H1 (cell line): ENCODE measurements at regions not wholly inside any gene's neighbourhood (a gene's known extent, or its start where the extent isn't known, plus 50 kb on each side); places are given as distances from the start of the nearest gene placed in this dataset.

Source experiments
- CTCF ChIA-PET: fragments of 300-600 bp; sonication (Branson Sonifier 250); formaldehyde crosslinking; loops from one replicate; lab custom pipeline; 2021; ENCODE audit not compliant: partially characterized antibody; lab: Charles Lee
- POLR2A ChIA-PET: fragments of 300-600 bp; sonication (Branson Sonifier 250); formaldehyde crosslinking; loops from one replicate; lab custom pipeline; 2021; ENCODE audit warnings: inconsistent platforms; ENCODE audit not compliant: partially characterized antibody; lab: Charles Lee
- DNase-seq, 2 experiments: peaks; one replicate each; pipeline versions ENCODE4 v3.0.0 to v3.0.0-alpha.2; 2010 to 2022; ENCODE audit warnings: low spot score in 2 of 2, low read depth in 1 of 2, mixed read lengths in 1 of 2
- FAIRE-seq: peaks from 2 replicates; lab custom pipeline; 2011; peaks lifted over from hg19 to GRCh38; lab: Jason Lieb, UNC
- H2AFZ ChIP-seq: 2 replicates; pipeline ENCODE4 v1.8.1; 2012; ENCODE audit warnings: low read length, inconsistent platforms
- H2AK5ac ChIP-seq: 2 replicates; pipeline ENCODE4 v1.6.1; 2013; ENCODE audit warnings: low read depth, low read length
- H2BK120ac ChIP-seq: replicated peaks from 2 replicates; pipeline ENCODE3; 2013; ENCODE audit warnings: low read depth, low read length, inconsistent platforms
- H2BK12ac ChIP-seq: 2 replicates; pipeline ENCODE4 v1.6.1; 2013; ENCODE audit warnings: low read depth, low read length
- H2BK15ac ChIP-seq: 2 replicates; pipeline ENCODE4 v1.6.1; 2013; ENCODE audit warnings: low read length
- H2BK20ac ChIP-seq: 2 replicates; pipeline ENCODE4 v1.6.1; 2013; ENCODE audit warnings: low read length
- H2BK5ac ChIP-seq: 2 replicates; pipeline ENCODE4 v1.6.1; 2013; ENCODE audit warnings: low read depth, low read length
- H3K14ac ChIP-seq: 2 replicates; pipeline ENCODE4 v1.6.1; 2013; ENCODE audit warnings: inconsistent platforms; ENCODE audit not compliant: insufficient read length
- H3K18ac ChIP-seq: 2 replicates; pipeline ENCODE4 v1.6.1; 2013; ENCODE audit warnings: low read length; ENCODE audit errors: extremely low read depth
- H3K23ac ChIP-seq: 2 replicates; pipeline ENCODE4 v1.6.1; 2013; ENCODE audit warnings: inconsistent platforms; ENCODE audit not compliant: insufficient read length
- H3K23me2 ChIP-seq: 2 replicates; pipeline ENCODE4 v1.6.1; 2013; ENCODE audit warnings: low read depth, low read length
- H3K27ac ChIP-seq: 2 replicates; pipeline ENCODE4 v1.6.1; 2011; ENCODE audit warnings: low read depth, low read length, inconsistent platforms
- H3K27me3 ChIP-seq, 4 experiments: replicated peaks in 1 of 4; 1 replicate in 1 of 4; 2 replicates in 3 of 4; pipeline versions ENCODE4 v1.6.1 to v1.8.1; 2011 to 2013; ENCODE audit warnings: low read length in 3 of 4, mild to moderate bottlenecking in 3 of 4, inconsistent platforms in 2 of 4, mixed read lengths in 2 of 4, moderate library complexity in 1 of 4; ENCODE audit not compliant: control insufficient read depth in 3 of 4, insufficient read depth in 3 of 4; ENCODE audit errors: extremely low read depth in 1 of 4
- H3K36me3 ChIP-seq, 4 experiments: 2 replicates each; pipeline versions ENCODE4 v1.6.1 to v1.8.1; 2011 to 2013; ENCODE audit warnings: mild to moderate bottlenecking in 4 of 4, low read length in 3 of 4, moderate library complexity in 2 of 4, control low read depth in 1 of 4, inconsistent platforms in 1 of 4; ENCODE audit not compliant: insufficient read depth in 4 of 4, control insufficient read depth in 2 of 4
- H3K4ac ChIP-seq: replicated peaks from 2 replicates; pipeline ENCODE3; 2013; ENCODE audit warnings: low read length, low read depth, mixed read lengths, inconsistent platforms; ENCODE audit not compliant: insufficient read length
- H3K4me1 ChIP-seq, 4 experiments: replicated peaks in 1 of 4; 1 replicate in 1 of 4; 2 replicates in 3 of 4; pipeline versions ENCODE4 v1.6.1 to v1.8.1; 2011 to 2013; ENCODE audit warnings: low read length in 3 of 4, inconsistent platforms in 2 of 4, mixed read lengths in 1 of 4; ENCODE audit not compliant: insufficient read depth in 4 of 4, control insufficient read depth in 3 of 4
- H3K4me2 ChIP-seq, 2 experiments: 2 replicates each; pipeline versions ENCODE4 v1.6.1 to v1.8.1; 2011 to 2013; ENCODE audit warnings: low read depth in 2 of 2, low read length in 2 of 2, control low read depth in 1 of 2, inconsistent platforms in 1 of 2, mild to moderate bottlenecking in 1 of 2; ENCODE audit not compliant: insufficient read depth in 1 of 2
- H3K4me3 ChIP-seq, 4 experiments: fragments of 200-600, 300-600 bp in 1 of 4; sonication (generic), shearing (Covaris generic), sonication (Bioruptor Twin) in 1 of 4; 2 replicates each; pipeline versions ENCODE4 v1.5.1 to v1.8.1; 2011 to 2016; ENCODE audit warnings: low read length in 4 of 4, low read depth in 3 of 4, control low read depth in 2 of 4, inconsistent platforms in 2 of 4, mild to moderate bottlenecking in 2 of 4, mixed read lengths in 1 of 4, moderate library complexity in 1 of 4; ENCODE audit not compliant: insufficient read depth in 2 of 4; ENCODE audit errors: extremely low read depth in 1 of 4
- H3K56ac ChIP-seq: replicated peaks from 2 replicates; pipeline ENCODE3; 2013; ENCODE audit warnings: low read depth, mild to moderate bottlenecking, mixed read lengths, low read length, inconsistent platforms; ENCODE audit not compliant: insufficient read length
- H3K79me1 ChIP-seq: 2 replicates; pipeline ENCODE4 v1.6.1; 2013; ENCODE audit warnings: low read depth, low read length, control low read depth
- H3K79me2 ChIP-seq, 2 experiments: 2 replicates each; pipeline versions ENCODE4 v1.6.1 to v1.8.1; 2012 to 2013; ENCODE audit warnings: low read length in 2 of 2, mild to moderate bottlenecking in 2 of 2, inconsistent platforms in 1 of 2; ENCODE audit not compliant: insufficient read depth in 2 of 2, control insufficient read depth in 1 of 2
- H3K9ac ChIP-seq, 4 experiments: replicated peaks in 1 of 4; 1 replicate in 1 of 4; 2 replicates in 3 of 4; pipeline versions ENCODE4 v1.6.1 to v1.8.1; 2011 to 2013; ENCODE audit warnings: low read depth in 3 of 4, low read length in 3 of 4, control low read depth in 2 of 4, mild to moderate bottlenecking in 2 of 4, moderate library complexity in 2 of 4, inconsistent platforms in 1 of 4; ENCODE audit errors: extremely low read depth in 1 of 4
- H3K9me3 ChIP-seq, 2 experiments: 2 replicates each; pipeline versions ENCODE4 v1.6.1 to v1.8.1; 2012 to 2013; ENCODE audit warnings: mild to moderate bottlenecking in 2 of 2, moderate library complexity in 2 of 2, control low read depth in 1 of 2, inconsistent platforms in 1 of 2, low read depth in 1 of 2, low read length in 1 of 2, mixed read lengths in 1 of 2; ENCODE audit not compliant: insufficient read depth in 2 of 2
- H4K20me1 ChIP-seq, 2 experiments: replicated peaks in 1 of 2; 2 replicates each; pipeline versions ENCODE3 to v1.8.1; 2011 to 2013; ENCODE audit warnings: inconsistent platforms in 2 of 2, low read length in 2 of 2, mild to moderate bottlenecking in 1 of 2; ENCODE audit not compliant: insufficient read depth in 2 of 2, control insufficient read depth in 1 of 2
- H4K5ac ChIP-seq: 2 replicates; pipeline ENCODE4 v1.6.1; 2013; ENCODE audit warnings: low read length, low read depth, mixed read lengths, inconsistent platforms; ENCODE audit not compliant: insufficient read length
- H4K8ac ChIP-seq: 2 replicates; pipeline ENCODE4 v1.8.0; 2013; ENCODE audit warnings: mild to moderate bottlenecking, moderate library complexity, low read length, inconsistent platforms; ENCODE audit not compliant: insufficient read depth; ENCODE audit errors: extremely low read depth
- H4K91ac ChIP-seq: replicated peaks from 2 replicates; pipeline ENCODE3; 2013; ENCODE audit warnings: low read length, mixed read lengths, inconsistent platforms; ENCODE audit not compliant: insufficient read length
- ATF2 ChIP-seq: IDR thresholded peaks from 2 replicates; pipeline ENCODE4 v1.6.1; 2012; ENCODE audit warnings: low read length, inconsistent platforms
- BRCA1 ChIP-seq: IDR thresholded peaks from 2 replicates; pipeline ENCODE4 v1.6.1; 2012; ENCODE audit warnings: low read depth, low read length, improper control_type of control experiment
- CBX8 ChIP-seq: fragments of 300-800, 300-1000 bp; sonication (generic); IDR thresholded peaks from 2 replicates; pipeline ENCODE4 v1.7.1; 2016; ENCODE audit warnings: low read depth, low read length, borderline replicate concordance
- E2F6 ChIP-seq: IDR thresholded peaks from 2 replicates; pipeline ENCODE4 v1.6.1; 2012; ENCODE audit warnings: inconsistent platforms
- GTF2F1 ChIP-seq: IDR thresholded peaks from 2 replicates; pipeline ENCODE4 v1.6.1; 2012; ENCODE audit warnings: low read depth, low read length, improper control_type of control experiment, borderline replicate concordance
- HDAC6 ChIP-seq: IDR thresholded peaks from one replicate; pipeline ENCODE4 v1.7.1; 2012; ENCODE audit warnings: low read depth, mild to moderate bottlenecking, inconsistent platforms, low read length, moderate library complexity
- RNF2 ChIP-seq: fragments of 200-900, 300-1000 bp; sonication (generic); IDR thresholded peaks from 2 replicates; pipeline ENCODE4 v1.7.1; 2016; ENCODE audit warnings: borderline replicate concordance, low read depth, mild to moderate bottlenecking, antibody characterized with exemption, low read length; ENCODE audit not compliant: poor library complexity, severe bottlenecking; ENCODE audit errors: missing control alignments
- SP2 ChIP-seq: IDR thresholded peaks from 2 replicates; pipeline ENCODE4 v1.6.1; 2012; ENCODE audit warnings: mild to moderate bottlenecking, low read length, inconsistent platforms
- SUZ12 ChIP-seq: fragments of 200-600 bp; sonication (generic); IDR thresholded peaks from 2 replicates; pipeline ENCODE4 v1.6.1; 2012; ENCODE audit warnings: mild to moderate bottlenecking, inconsistent platforms, low read length, moderate library complexity, mixed read lengths
- TEAD4 ChIP-seq: IDR thresholded peaks from 2 replicates; pipeline ENCODE4 v1.6.1; 2012; ENCODE audit warnings: low read depth, low read length, inconsistent platforms, mixed read lengths
- USF2 ChIP-seq: IDR thresholded peaks from 2 replicates; pipeline ENCODE4 v1.6.1; 2011; ENCODE audit warnings: low read length, improper control_type of control experiment
- WGBS, 2 experiments: shearing (Covaris generic) in 1 of 2; methylation state at CpG; one replicate each; pipeline versions ENCODE4 v1.1.6 to v1.1.7; 2013 to 2015; ENCODE audit warnings: low lambda C conversion rate in 2 of 2, mixed read lengths in 2 of 2, inconsistent platforms in 1 of 2, low coverage in 1 of 2, missing lambda C conversion rate in 1 of 2; ENCODE audit not compliant: insufficient replicate concordance in 2 of 2, insufficient coverage in 1 of 2, insufficient read length in 1 of 2; ENCODE audit errors: extremely low coverage in 1 of 2, missing lambda C conversion rate in 1 of 2; 5-methylcytosine and 5-hydroxymethylcytosine counted together

GRCh38 chr9:119739476-119739875 lies 370.2 kb upstream of the BRINP1 start:
- no peak overlapping the region for H4K91ac ChIP-seq
- H2AK5ac ChIP-seq, result no peak overlapping the region
- no peak overlapping the region for H2BK120ac ChIP-seq
- H2BK15ac ChIP-seq, result no peak overlapping the region
- H3K36me3 ChIP-seq, result no peaks in the 10 kb centered on the region; a peak in 1 of 8 replicates
- no peak overlapping the region for H3K14ac ChIP-seq
- H3K4ac ChIP-seq, result no peak overlapping the region
- H2BK5ac ChIP-seq, result no peak overlapping the region
- H3K27me3 ChIP-seq, result no peaks in the 10 kb centered on the region
- FAIRE-seq (no peak), DNase-seq (no peak)
- H3K23ac ChIP-seq, result no peak overlapping the region
- POLR2A ChIA-PET, result no interaction called here
- no peaks in the 10 kb centered on the region for H3K79me1 ChIP-seq
- no peak overlapping the region for H2AFZ ChIP-seq
- H3K9ac ChIP-seq, result no peak overlapping the region
- H3K4me2 ChIP-seq, result no peak overlapping the region
- H3K4me1 ChIP-seq, result peaks cover 0 to 3% (median under 1%) of the 10 kb centered on the region in 4 experiments; a peak in 2 of 7 replicates
- WGBS, 2 experiments, result 88% methylated on average over 2 of the region's 2 CpGs; no CpG with 5 or more reads in 1 of the 2 experiments
- H4K5ac ChIP-seq, result no peak overlapping the region
- H3K56ac ChIP-seq, result no peak overlapping the region
- no peak overlapping the region for H2BK12ac ChIP-seq
- H4K20me1 ChIP-seq, result no peaks in the 10 kb centered on the region
- CTCF ChIA-PET, result no interaction called here
- H3K79me2 ChIP-seq, result no peaks in the 10 kb centered on the region
- no peak overlapping the region for H2BK20ac ChIP-seq
- no peaks in the 10 kb centered on the region for H3K23me2 ChIP-seq
- peaks cover 0 to 18% of the 10 kb centered on the region in 2 experiments; a peak in 2 of 4 replicates for H3K9me3 ChIP-seq
- no peak overlapping the region for H4K8ac ChIP-seq
- H3K18ac ChIP-seq, result no peak overlapping the region
- H3K4me3 ChIP-seq, result no peak overlapping the region
- no peak overlapping the region for H3K27ac ChIP-seq
- TF ChIP-seq E2F6 (no peak), TEAD4 (no peak), ATF2 (no peak), HDAC6 (no peak), RNF2 (no peak), CBX8 (no peak), BRCA1 (no peak), USF2 (no peak), SP2 (no peak), SUZ12 (no peak), GTF2F1 (no peak)
